Right kidney (tissue), 1 donor: ENCODE measurements at regions not wholly inside any gene's neighbourhood (a gene's known extent, or its start where the extent isn't known, plus 50 kb on each side); places are given as distances from the start of the nearest gene placed in this dataset.
A peak's percentile ranks its signal among the peaks of the same experiment; 100 is the strongest.
"Not testable (repeated sequence)": the region's sequence is repeated elsewhere in the genome, so short reads cannot be mapped to it uniquely, and the experiment has no call there.

ENCODE experiments used
- DNase-seq: peaks from one replicate; pipeline ENCODE4 v3.0.0-alpha.2; 2016

GRCh38 chr20:30511322-30512030 is 746.0 kb upstream of the DEFB115 start:
- no peak for DNase-seq

GRCh38 chr20:30513050-30513628 is 744.3 kb upstream of the DEFB115 start:
- no peak for DNase-seq

GRCh38 chr20:30515915-30516314 is 741.5 kb upstream of the DEFB115 start:
- DNase-seq: not testable (repeated sequence)

GRCh38 chr20:30518906-30519305 is 738.6 kb upstream of the DEFB115 start:
- DNase-seq: not testable (repeated sequence)

GRCh38 chr20:30521686-30522415 is 735.6 kb upstream of the DEFB115 start:
- DNase-seq: not testable (repeated sequence)

GRCh38 chr20:30524155-30524554 is 733.3 kb upstream of the DEFB115 start:
- DNase-seq: not testable (repeated sequence)

- DNase-seq: not testable (repeated sequence)
These were observed 732.7 kb upstream of the DEFB115 start for GRCh38 chr20:30524761-30525160.

- DNase-seq: not testable (repeated sequence)
These were observed 723.8 kb upstream of the DEFB115 start for GRCh38 chr20:30533653-30534052.

- not testable (repeated sequence) for DNase-seq
These were observed 720.0 kb upstream of the DEFB115 start for GRCh38 chr20:30537459-30537858.

- not testable (repeated sequence) for DNase-seq
These were observed 717.0 kb upstream of the DEFB115 start for GRCh38 chr20:30540330-30541069.

- DNase-seq: not testable (repeated sequence)
These were observed 706.2 kb upstream of the DEFB115 start for GRCh38 chr20:30551236-30551635.

GRCh38 chr20:30556797-30557196 is 700.7 kb upstream of the DEFB115 start:
- DNase-seq: not testable (repeated sequence)

GRCh38 chr20:30565086-30565485 is 692.4 kb upstream of the DEFB115 start:
- DNase-seq: not testable (repeated sequence)

- not testable (repeated sequence) for DNase-seq
These were observed 687.6 kb upstream of the DEFB115 start for GRCh38 chr20:30569867-30570266.

- not testable (repeated sequence) for DNase-seq
These were observed 686.8 kb upstream of the DEFB115 start for GRCh38 chr20:30570622-30571021.

- not testable (repeated sequence) for DNase-seq
These were observed 683.1 kb upstream of the DEFB115 start for GRCh38 chr20:30574337-30574736.

GRCh38 chr20:30579069-30579468 is 678.4 kb upstream of the DEFB115 start:
- DNase-seq: not testable (repeated sequence)

- peak; percentile 6 for DNase-seq
These were observed 677.5 kb upstream of the DEFB115 start for GRCh38 chr20:30579824-30580438.

GRCh38 chr20:30581839-30582238 is 675.6 kb upstream of the DEFB115 start:
- not testable (repeated sequence) for DNase-seq

- DNase-seq: not testable (repeated sequence)
These were observed 673.1 kb upstream of the DEFB115 start for GRCh38 chr20:30584403-30584802.

GRCh38 chr20:30585244-30585796 is 672.1 kb upstream of the DEFB115 start:
- not testable (repeated sequence) for DNase-seq

GRCh38 chr20:30586178-30586577 is 671.3 kb upstream of the DEFB115 start:
- not testable (repeated sequence) for DNase-seq
